ENCODE measurements at regions not wholly inside any gene's neighbourhood (a gene's known extent, or its start where the extent isn't known, plus 50 kb on each side); places are given as distances from the start of the nearest gene placed in this dataset.

DNA sequence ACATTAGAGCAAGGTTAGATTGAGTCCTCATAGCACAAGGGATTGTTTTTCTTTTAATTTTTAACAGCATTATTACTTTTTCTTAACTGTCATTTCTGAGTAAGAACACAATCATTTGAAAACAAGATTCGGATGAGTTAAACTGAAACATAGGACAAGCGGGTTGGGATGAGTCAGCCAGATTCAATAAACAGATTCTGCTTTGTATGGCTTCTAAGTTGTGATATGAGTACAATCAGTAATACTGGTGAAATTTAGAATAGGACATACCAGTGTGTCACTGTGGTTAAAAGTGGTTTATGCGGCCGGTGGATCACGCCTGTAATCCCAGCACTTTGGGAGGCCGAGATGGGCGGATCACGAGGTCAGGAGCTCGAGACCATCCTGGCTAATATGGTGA lies 364.3 kb upstream of the CDH10 start:
- no peak for TF ChIP-seq POLR2AphosphoS5 (IDR thresholded peaks at IDR 0.05; ENCODE audit: borderline replicate concordance, low read depth, low read length)
- TF ChIP-seq EZH2 (IDR thresholded peaks at IDR 0.05): no peak
- TF ChIP-seq FOXP2 (optimal IDR thresholded peaks at IDR 0.05; ENCODE audit: control extremely low read depth, extremely low read length, insufficient read depth): no peak

Data from SK-N-MC (cell line).